MCF 10A (cell line): ENCODE measurements at regions not wholly inside any gene's neighbourhood (a gene's known extent, or its start where the extent isn't known, plus 50 kb on each side); places are given as distances from the start of the nearest gene placed in this dataset.

Source experiments
- BruUV-seq: library from RNA; stranded (reverse); fragments of 400-500 nt; replicated peaks from 2 replicates; lab custom pipeline; 2021; lab: Mats Ljungman, UMichigan
- CTCF ChIA-PET: fragments of 300-600 bp; sonication (Branson Sonifier 250); formaldehyde crosslinking; extraction: SDS; loops from one replicate; lab custom pipeline; 2021; ENCODE audit warnings: antibody characterized with exemption, inconsistent platforms; lab: Yijun Ruan, JAX
- POLR2A ChIA-PET: fragments of 300-600, 350-650 bp; sonication (Branson Sonifier 250); formaldehyde crosslinking; extraction: SDS; loops from one replicate; lab custom pipeline; 2020; ENCODE audit warnings: antibody characterized with exemption, inconsistent platforms; lab: Yijun Ruan, JAX
- DNase-seq: peaks from one replicate; pipeline ENCODE4 v3.0.0-alpha.2; 2018; ENCODE audit not compliant: unreplicated experiment
- H3K27ac Mint-ChIP-seq: one replicate; pipeline ENCODE4 v1.8.0; 2022; ENCODE audit warnings: mild to moderate bottlenecking, low read depth, mixed read lengths; ENCODE audit not compliant: unreplicated experiment
- H3K27me3 Mint-ChIP-seq: one replicate; pipeline ENCODE4 v1.8.0; 2022; ENCODE audit warnings: mixed read lengths; ENCODE audit not compliant: insufficient read depth, unreplicated experiment
- H3K36me3 Mint-ChIP-seq: one replicate; pipeline ENCODE4 v1.8.0; 2022; ENCODE audit warnings: mild to moderate bottlenecking, moderate library complexity, mixed read lengths; ENCODE audit not compliant: insufficient read depth, unreplicated experiment
- H3K4me1 Mint-ChIP-seq: one replicate; pipeline ENCODE4 v1.8.0; 2022; ENCODE audit warnings: mixed read lengths; ENCODE audit not compliant: insufficient read depth, unreplicated experiment
- H3K4me3 Mint-ChIP-seq: one replicate; pipeline ENCODE4 v1.8.0; 2022; ENCODE audit warnings: mild to moderate bottlenecking, moderate library complexity, mixed read lengths; ENCODE audit not compliant: unreplicated experiment
- H3K9me3 Mint-ChIP-seq: one replicate; pipeline ENCODE4 v1.8.0; 2022; ENCODE audit warnings: mixed read lengths; ENCODE audit not compliant: unreplicated experiment
- CTCF ChIP-seq: fragments of 200-600 bp; IDR thresholded peaks from one replicate; pipeline ENCODE4 v1.8.0; 2022; ENCODE audit warnings: antibody characterized with exemption, mild to moderate bottlenecking; ENCODE audit not compliant: unreplicated experiment
- intact Hi-C: fragments of 100-400 bp; cut with micrococcal nuclease; formaldehyde crosslinking; loops from 2 replicates; pipeline ENCODE4 v1.14.1; 2022

- no peaks in the 10 kb centered on the region for H3K27me3 Mint-ChIP-seq
- TF ChIP-seq CTCF, result no peak
- H3K4me1 Mint-ChIP-seq, result peaks cover 6% of the 10 kb centered on the region
- no peak for DNase-seq
- no peak overlapping the region for H3K4me3 Mint-ChIP-seq
- POLR2A ChIA-PET, result no interaction called here
- H3K36me3 Mint-ChIP-seq, result no peaks in the 10 kb centered on the region
- peak overlapping the region; percentile 49 for H3K27ac Mint-ChIP-seq
- intact Hi-C loops, result loop anchor here (5.0 kb wide), 1 partner anchor 68 kb away; no protein-coding TSS in a partner anchor
- H3K9me3 Mint-ChIP-seq, result no peaks in the 10 kb centered on the region
- CTCF ChIA-PET, result interaction anchor here (0.6 to 0.7 kb wide), 2 partner anchors 89 to 620 kb away, joined by 3 read pairs; no protein-coding TSS in a partner anchor
- no TSS peak for BruUV-seq
Measured at GRCh38 chr16:64094181-64094965, 1027.5 kb downstream of the CDH11 start.

GRCh38 chr16:64092271-64092670 lies 1029.6 kb downstream of the CDH11 start:
- CTCF ChIA-PET, result interaction anchor here (0.6 to 2.3 kb wide), 4 partner anchors 220 to 1025 kb away, joined by 3 to 9 read pairs (median 3); no protein-coding TSS in a partner anchor
- POLR2A ChIA-PET, result interaction anchor here (0.6 to 1.1 kb wide), 2 partner anchors 70 to 674 kb away, joined by 4 to 5 read pairs; no protein-coding TSS in a partner anchor
- DNase-seq, result peak; percentile 47
- no peaks in the 10 kb centered on the region for H3K27me3 Mint-ChIP-seq
- no peak for TF ChIP-seq CTCF
- no peak overlapping the region for H3K4me3 Mint-ChIP-seq
- no TSS peak for BruUV-seq
- no peak overlapping the region for H3K27ac Mint-ChIP-seq
- no peaks in the 10 kb centered on the region for H3K36me3 Mint-ChIP-seq
- no peaks in the 10 kb centered on the region for H3K9me3 Mint-ChIP-seq
- intact Hi-C loops, result loop anchor here (5.0 kb wide), 1 partner anchor 70 kb away; no protein-coding TSS in a partner anchor
- peaks cover 6% of the 10 kb centered on the region for H3K4me1 Mint-ChIP-seq

GRCh38 chr16:64090327-64090726 lies 1031.5 kb downstream of the CDH11 start:
- H3K36me3 Mint-ChIP-seq, result no peaks in the 10 kb centered on the region
- no peak overlapping the region for H3K27ac Mint-ChIP-seq
- CTCF ChIA-PET, result interaction anchor here (0.5 to 2.6 kb wide), 30 partner anchors 9 to 1031 kb away, joined by 3 to 20 read pairs (median 3); partner anchors contain the start of gene CDH11
- POLR2A ChIA-PET, result no interaction called here
- no peaks in the 10 kb centered on the region for H3K9me3 Mint-ChIP-seq
- no peak overlapping the region for H3K4me3 Mint-ChIP-seq
- peaks cover 6% of the 10 kb centered on the region for H3K4me1 Mint-ChIP-seq
- no TSS peak for BruUV-seq
- TF ChIP-seq CTCF, result no peak
- intact Hi-C loops, result loop anchor here (1.0 to 5.0 kb wide), 2 partner anchors 72 to 1028 kb away; no protein-coding TSS in a partner anchor
- DNase-seq, result no peak
- no peaks in the 10 kb centered on the region for H3K27me3 Mint-ChIP-seq

- POLR2A ChIA-PET, result no interaction called here
- Mint-ChIP-seq H3K27me3 (no peaks in the 10 kb centered on the region), H3K36me3 (no peaks in the 10 kb centered on the region), H3K4me3 (no peak overlapping the region), H3K27ac (no peak overlapping the region), H3K4me1 (peaks cover 6% of the 10 kb centered on the region), H3K9me3 (no peaks in the 10 kb centered on the region)
- BruUV-seq, result no TSS peak
- CTCF ChIA-PET, result interaction anchor here (0.6 to 2.6 kb wide), 20 partner anchors 10 to 1032 kb away, joined by 3 to 20 read pairs (median 4); partner anchors contain the start of gene CDH11
- intact Hi-C loops, result loop anchor here (1.0 to 5.0 kb wide), 3 partner anchors 73 to 1029 kb away; no protein-coding TSS in a partner anchor
- peak; percentile 51 for DNase-seq
- TF ChIP-seq CTCF, result peak; percentile 64
Measured at GRCh38 chr16:64089697-64090096, 1032.2 kb downstream of the CDH11 start.
